ENCODE measurements at regions not wholly inside any gene's neighbourhood (a gene's known extent, or its start where the extent isn't known, plus 50 kb on each side); places are given as distances from the start of the nearest gene placed in this dataset.

DNA sequence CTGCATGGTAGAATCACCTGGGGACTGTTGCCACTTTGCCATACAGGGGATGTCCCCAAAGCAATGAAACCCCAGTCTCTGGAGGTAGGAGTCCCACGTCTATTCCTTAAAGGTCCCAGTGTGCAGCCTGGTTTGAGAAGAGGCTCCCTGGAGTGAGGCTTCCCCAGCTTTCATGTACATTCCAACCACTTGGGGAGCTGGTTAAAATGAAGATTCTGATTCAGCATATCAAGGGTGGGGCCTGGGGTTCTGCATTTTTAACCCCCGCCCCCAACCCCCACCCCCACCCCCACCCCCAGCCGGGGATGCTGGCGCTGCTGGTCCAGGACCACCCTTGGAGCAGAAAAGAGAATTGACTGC, 241.2 kb downstream of the FOXL1 start:
- CTCF ChIA-PET = interaction anchor here (0.6 to 1.0 kb wide), 3 partner anchors 51 to 244 kb away, joined by 3 to 4 read pairs (median 4); no protein-coding TSS in a partner anchor

DNA sequence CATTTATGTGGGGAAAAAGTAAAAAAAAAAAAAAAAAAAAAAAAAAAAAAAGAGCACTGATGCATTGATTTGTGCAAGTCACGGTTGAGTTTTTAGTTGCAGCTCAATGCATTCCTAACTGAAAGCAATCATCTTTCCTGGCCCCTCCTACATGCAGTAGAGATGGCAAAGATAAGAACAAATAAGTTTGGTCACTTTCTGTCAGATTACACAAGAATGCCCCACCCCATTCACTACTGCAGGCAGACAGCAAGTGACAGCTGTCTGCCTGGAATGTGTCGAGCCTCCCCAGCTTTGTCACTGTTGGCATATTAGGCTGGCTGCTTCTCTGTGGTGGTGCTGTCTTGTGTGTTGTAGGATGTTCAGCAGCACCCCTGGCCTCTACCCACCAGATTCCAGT, 243.5 kb downstream of the FOXL1 start:
- H3K27ac ChIP-seq (ENCODE audit: extremely low read depth, low read depth, low read length) = no peak overlapping the region
- CTCF ChIA-PET = interaction anchor here (1.3 kb wide), 1 partner anchor 241 kb away, joined by 5 read pairs; no protein-coding TSS in a partner anchor
- no peaks in the 10 kb centered on the region for H3K9me3 ChIP-seq (ENCODE audit: control insufficient read depth, insufficient read depth, low read depth, low read length)
- H3K4me3 ChIP-seq (ENCODE audit: low read depth, low read length) = no peak overlapping the region
- POLR2A ChIA-PET = interaction anchor here (0.9 kb wide), 1 partner anchor 15 kb away, joined by 3 read pairs; no protein-coding TSS in a partner anchor
- H3K4me1 ChIP-seq (ENCODE audit: control insufficient read depth, insufficient read depth, low read length) = peaks cover 11% of the 10 kb centered on the region
- H3K36me3 ChIP-seq (ENCODE audit: control insufficient read depth in 2 of 2, insufficient read depth in 1 of 2, low read length in 2 of 2) = no peaks in the 10 kb centered on the region
- TF ChIP-seq ZNF157 (tag by site-specific recombination; IDR thresholded peaks at IDR 0.05) (no peak), SETDB1 (IDR thresholded peaks at IDR 0.05; ENCODE audit: insufficient read length, low read length) (peak; percentile 68)

More for the DNA sequence above, 241.2 kb downstream of the FOXL1 start:
- Histone ChIP-seq H3K4me3 (ENCODE audit: low read depth, low read length) (no peak overlapping the region), H3K9me3 (ENCODE audit: control insufficient read depth, insufficient read depth, low read depth, low read length) (no peaks in the 10 kb centered on the region), H3K27ac (ENCODE audit: extremely low read depth, low read depth, low read length) (no peak overlapping the region), H3K36me3 (ENCODE audit: control insufficient read depth in 2 of 2, insufficient read depth in 1 of 2, low read length in 2 of 2) (no peaks in the 10 kb centered on the region), H3K4me1 (ENCODE audit: control insufficient read depth, insufficient read depth, low read length) (peaks cover 9% of the 10 kb centered on the region; the same call in 1 of the 2 replicates)
- TF ChIP-seq, protein P1, sequence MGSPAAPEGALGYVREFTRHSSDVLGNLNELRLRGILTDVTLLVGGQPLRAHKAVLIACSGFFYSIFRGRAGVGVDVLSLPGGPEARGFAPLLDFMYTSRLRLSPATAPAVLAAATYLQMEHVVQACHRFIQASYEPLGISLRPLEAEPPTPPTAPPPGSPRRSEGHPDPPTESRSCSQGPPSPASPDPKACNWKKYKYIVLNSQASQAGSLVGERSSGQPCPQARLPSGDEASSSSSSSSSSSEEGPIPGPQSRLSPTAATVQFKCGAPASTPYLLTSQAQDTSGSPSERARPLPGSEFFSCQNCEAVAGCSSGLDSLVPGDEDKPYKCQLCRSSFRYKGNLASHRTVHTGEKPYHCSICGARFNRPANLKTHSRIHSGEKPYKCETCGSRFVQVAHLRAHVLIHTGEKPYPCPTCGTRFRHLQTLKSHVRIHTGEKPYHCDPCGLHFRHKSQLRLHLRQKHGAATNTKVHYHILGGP (tag by site-specific recombination; IDR thresholded peaks at IDR 0.05) = no peak
- TF ChIP-seq, protein P2, sequence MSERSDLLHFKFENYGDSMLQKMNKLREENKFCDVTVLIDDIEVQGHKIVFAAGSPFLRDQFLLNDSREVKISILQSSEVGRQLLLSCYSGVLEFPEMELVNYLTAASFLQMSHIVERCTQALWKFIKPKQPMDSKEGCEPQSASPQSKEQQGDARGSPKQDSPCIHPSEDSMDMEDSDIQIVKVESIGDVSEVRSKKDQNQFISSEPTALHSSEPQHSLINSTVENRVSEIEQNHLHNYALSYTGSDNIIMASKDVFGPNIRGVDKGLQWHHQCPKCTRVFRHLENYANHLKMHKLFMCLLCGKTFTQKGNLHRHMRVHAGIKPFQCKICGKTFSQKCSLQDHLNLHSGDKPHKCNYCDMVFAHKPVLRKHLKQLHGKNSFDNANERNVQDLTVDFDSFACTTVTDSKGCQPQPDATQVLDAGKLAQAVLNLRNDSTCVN (tag by site-specific recombination; optimal IDR thresholded peaks at IDR 0.05) = no peak
- TF ChIP-seq ZNF785 (tag by site-specific recombination; IDR thresholded peaks at IDR 0.05) (no peak), REPIN1 (tag by site-specific recombination; IDR thresholded peaks at IDR 0.05; ENCODE audit: low read depth) (no peak), ZNF335 (tag by site-specific recombination; conservative IDR thresholded peaks at IDR 0.05) (no peak), ZNF274 (IDR thresholded peaks at IDR 0.05; ENCODE audit: low read length) (no peak), ZNF274 (tag by site-specific recombination; IDR thresholded peaks at IDR 0.05; ENCODE audit: borderline replicate concordance) (no peak), HOXC10 (CRISPR knock-in tag; IDR thresholded peaks at IDR 0.05) (no peak)
- POLR2A ChIA-PET = no interaction called here

DNA sequence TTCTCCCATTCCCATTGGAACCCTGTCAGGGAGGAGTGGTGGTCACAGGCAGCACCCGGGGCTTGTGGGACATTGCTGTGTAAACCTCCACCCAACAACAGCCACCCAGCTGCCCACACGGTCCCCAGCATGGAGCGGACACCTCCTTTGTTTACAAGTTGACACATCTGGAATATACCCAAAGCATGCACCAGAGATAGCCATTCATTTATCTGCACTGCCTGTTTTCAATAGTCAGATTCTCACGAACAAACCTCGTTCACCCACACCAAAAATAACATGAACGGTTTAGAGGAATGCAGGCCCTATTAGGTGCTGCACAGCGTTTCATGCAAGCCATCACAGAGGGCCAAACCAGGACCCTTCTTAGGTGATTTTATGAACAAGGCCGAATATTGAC, 244.8 kb downstream of the FOXL1 start:
- H3K4me3 ChIP-seq (ENCODE audit: low read depth, low read length) = no peak overlapping the region
- CTCF ChIA-PET = no interaction called here
- H3K4me1 ChIP-seq (ENCODE audit: control insufficient read depth, insufficient read depth, low read length) = peaks cover 11% of the 10 kb centered on the region
- no peaks in the 10 kb centered on the region for H3K9me3 ChIP-seq (ENCODE audit: control insufficient read depth, insufficient read depth, low read depth, low read length)
- H3K36me3 ChIP-seq (ENCODE audit: control insufficient read depth in 2 of 2, insufficient read depth in 1 of 2, low read length in 2 of 2) = no peaks in the 10 kb centered on the region
- no peak overlapping the region for H3K27ac ChIP-seq (ENCODE audit: extremely low read depth, low read depth, low read length)
- TF ChIP-seq ZFHX2 (tag by site-specific recombination; conservative IDR thresholded peaks at IDR 0.05) = 0 out of 2 replicates have a peak, but pooled peaks have one; percentile 7
- no peak for TF ChIP-seq ZXDB (tag by site-specific recombination; IDR thresholded peaks at IDR 0.05)
- POLR2A ChIA-PET = no interaction called here

DNA sequence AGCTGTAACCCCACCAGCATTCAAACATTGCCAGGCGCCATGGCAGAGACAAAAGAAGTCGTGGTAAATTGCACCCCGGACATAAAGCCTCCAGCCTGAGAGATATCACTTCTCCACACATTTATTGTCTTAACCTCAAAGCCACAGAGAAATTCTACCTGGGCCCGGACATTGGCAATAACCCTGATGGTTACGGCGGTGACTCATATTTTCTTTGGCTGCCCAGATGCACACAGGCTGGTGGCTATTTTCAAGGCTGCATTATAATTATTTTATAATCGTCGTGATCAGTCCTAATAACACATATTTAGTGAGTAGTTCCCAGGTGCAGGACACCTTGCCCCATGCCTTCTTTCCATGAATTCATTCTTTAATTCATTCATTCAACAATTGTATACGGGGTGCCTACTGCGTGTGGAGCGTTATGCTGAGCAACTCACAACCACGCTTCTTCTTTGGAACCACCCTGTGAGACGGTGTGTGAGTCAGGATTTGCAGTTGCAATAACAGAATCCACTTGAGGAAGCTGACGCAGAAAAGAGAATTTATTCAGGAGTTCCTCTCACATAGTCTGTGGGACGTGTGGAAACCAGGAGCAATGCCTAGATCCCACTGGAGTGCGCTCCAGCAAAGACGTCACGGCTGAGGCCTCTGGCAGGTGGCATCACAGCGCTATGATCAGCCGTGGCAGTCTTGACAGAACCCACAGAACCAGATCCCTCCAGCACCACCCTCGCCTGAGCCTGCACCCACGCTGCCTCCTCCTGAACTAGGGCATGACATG, 245.7 kb downstream of the FOXL1 start:
- Histone ChIP-seq H3K36me3 (ENCODE audit: control insufficient read depth in 2 of 2, insufficient read depth in 1 of 2, low read length in 2 of 2) (no peaks in the 10 kb centered on the region), H3K9me3 (ENCODE audit: control insufficient read depth, insufficient read depth, low read depth, low read length) (no peaks in the 10 kb centered on the region), H3K4me3 (ENCODE audit: low read depth, low read length) (no peak overlapping the region), H3K4me1 (ENCODE audit: control insufficient read depth, insufficient read depth, low read length) (peaks cover 11% of the 10 kb centered on the region), H3K27ac (ENCODE audit: extremely low read depth, low read depth, low read length) (peak overlapping the region; percentile 24; the same call in 1 of the 2 replicates)
- ChIA-PET CTCF (interaction anchor here (1.1 to 2.2 kb wide), 3 partner anchors 10 to 65 kb away, joined by 3 to 6 read pairs (median 6); no protein-coding TSS in a partner anchor), POLR2A (interaction anchor here (1.2 kb wide), 1 partner anchor 18 kb away, joined by 9 read pairs; no protein-coding TSS in a partner anchor)
- TF ChIP-seq ZNF660 (tag by site-specific recombination; IDR thresholded peaks at IDR 0.05) (peak; percentile 31; the same call in 1 of the 2 replicates), ZNF707 (tag by site-specific recombination; IDR thresholded peaks at IDR 0.05) (no peak), SP7 (tag by site-specific recombination; IDR thresholded peaks at IDR 0.05) (0 out of 2 replicates have a peak, but pooled peaks have one; percentile 36), GFI1B (tag by site-specific recombination; IDR thresholded peaks at IDR 0.05) (no peak), ZNF600 (tag by site-specific recombination; IDR thresholded peaks at IDR 0.05) (0 out of 2 replicates have a peak, but pooled peaks have one; percentile 34), WT1 (tag by site-specific recombination; IDR thresholded peaks at IDR 0.05) (no peak), ZNF701 (tag by site-specific recombination; IDR thresholded peaks at IDR 0.05) (no peak), ZFP3 (tag by site-specific recombination; IDR thresholded peaks at IDR 0.05; ENCODE audit: low read depth) (no peak), ZNF501 (tag by site-specific recombination; IDR thresholded peaks at IDR 0.05) (no peak), ZFHX2 (tag by site-specific recombination; conservative IDR thresholded peaks at IDR 0.05) (peak; percentile 38; the same call in 1 of the 2 replicates)
- TF ChIP-seq, protein P3, sequence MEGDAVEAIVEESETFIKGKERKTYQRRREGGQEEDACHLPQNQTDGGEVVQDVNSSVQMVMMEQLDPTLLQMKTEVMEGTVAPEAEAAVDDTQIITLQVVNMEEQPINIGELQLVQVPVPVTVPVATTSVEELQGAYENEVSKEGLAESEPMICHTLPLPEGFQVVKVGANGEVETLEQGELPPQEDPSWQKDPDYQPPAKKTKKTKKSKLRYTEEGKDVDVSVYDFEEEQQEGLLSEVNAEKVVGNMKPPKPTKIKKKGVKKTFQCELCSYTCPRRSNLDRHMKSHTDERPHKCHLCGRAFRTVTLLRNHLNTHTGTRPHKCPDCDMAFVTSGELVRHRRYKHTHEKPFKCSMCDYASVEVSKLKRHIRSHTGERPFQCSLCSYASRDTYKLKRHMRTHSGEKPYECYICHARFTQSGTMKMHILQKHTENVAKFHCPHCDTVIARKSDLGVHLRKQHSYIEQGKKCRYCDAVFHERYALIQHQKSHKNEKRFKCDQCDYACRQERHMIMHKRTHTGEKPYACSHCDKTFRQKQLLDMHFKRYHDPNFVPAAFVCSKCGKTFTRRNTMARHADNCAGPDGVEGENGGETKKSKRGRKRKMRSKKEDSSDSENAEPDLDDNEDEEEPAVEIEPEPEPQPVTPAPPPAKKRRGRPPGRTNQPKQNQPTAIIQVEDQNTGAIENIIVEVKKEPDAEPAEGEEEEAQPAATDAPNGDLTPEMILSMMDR (tag by site-specific recombination; IDR thresholded peaks at IDR 0.05) = no peak
